Neural progenitor cell (in vitro differentiated cells): ENCODE measurements at regions not wholly inside any gene's neighbourhood (a gene's known extent, or its start where the extent isn't known, plus 50 kb on each side); places are given as distances from the start of the nearest gene placed in this dataset.
A peak's percentile ranks its signal among the peaks of the same experiment; 100 is the strongest.

Experiments
- DNase-seq: peaks from one replicate; pipeline ENCODE4 v3.0.0-alpha.2; 2016; ENCODE audit warnings: low spot score
- H2AFZ ChIP-seq: fragments of 200-600 bp; sonication (generic); replicated peaks from 2 replicates; pipeline ENCODE4 v1.6.1; 2016; ENCODE audit warnings: antibody characterized with exemption
- H3F3A ChIP-seq: fragments of 200-600 bp; sonication (generic); 2 replicates; pipeline ENCODE4 v1.6.1; 2016; ENCODE audit warnings: antibody characterized with exemption, low read depth
- H3K27ac ChIP-seq: fragments of 200-600 bp; sonication (generic); 2 replicates; pipeline ENCODE4 v1.5.1; 2016; ENCODE audit warnings: mild to moderate bottlenecking
- H3K27me3 ChIP-seq: fragments of 200-600 bp; sonication (generic); 2 replicates; pipeline ENCODE4 v1.6.1; 2016; ENCODE audit warnings: mild to moderate bottlenecking, moderate library complexity
- H3K36me3 ChIP-seq: fragments of 200-600 bp; sonication (generic); 2 replicates; pipeline ENCODE4 v1.5.1; 2016
- H3K4me1 ChIP-seq: fragments of 200-600 bp; sonication (generic); 2 replicates; pipeline ENCODE4 v1.6.1; 2016; ENCODE audit warnings: mixed run types
- H3K4me2 ChIP-seq: fragments of 200-600 bp; sonication (generic); 2 replicates; pipeline ENCODE4 v1.6.1; 2016
- H3K4me3 ChIP-seq: fragments of 200-600 bp; sonication (generic); 2 replicates; pipeline ENCODE4 v1.5.1; 2016
- H3K79me2 ChIP-seq: fragments of 200-600 bp; sonication (generic); 2 replicates; pipeline ENCODE4 v1.6.1; 2016; ENCODE audit warnings: low read depth
- H3K9ac ChIP-seq: fragments of 200-600 bp; sonication (generic); 2 replicates; pipeline ENCODE4 v1.6.1; 2016
- H3K9me3 ChIP-seq: fragments of 200-600 bp; sonication (generic); 2 replicates; pipeline ENCODE4 v1.5.1; 2016; ENCODE audit warnings: low read depth
- H4K20me1 ChIP-seq: fragments of 200-600 bp; sonication (generic); 2 replicates; pipeline ENCODE4 v1.6.1; 2016; ENCODE audit warnings: low read depth
- H3K27ac Mint-ChIP-seq: 3 replicates; pipeline ENCODE4 v1.8.0; 2021; ENCODE audit warnings: mixed read lengths
- H3K27me3 Mint-ChIP-seq: 2 replicates; pipeline ENCODE4 v1.8.0; 2022; ENCODE audit warnings: low read depth, mild to moderate bottlenecking, inconsistent platforms, moderate library complexity, mixed read lengths; ENCODE audit not compliant: insufficient read depth
- H3K36me3 Mint-ChIP-seq: 3 replicates; pipeline ENCODE4 v1.8.0; 2021; ENCODE audit warnings: mixed read lengths
- H3K4me1 Mint-ChIP-seq: 3 replicates; pipeline ENCODE4 v1.8.0; 2021; ENCODE audit warnings: mixed read lengths
- H3K4me3 Mint-ChIP-seq: 3 replicates; pipeline ENCODE4 v1.8.0; 2021; ENCODE audit warnings: mild to moderate bottlenecking, moderate library complexity, mixed read lengths
- H3K9me3 Mint-ChIP-seq: 3 replicates; pipeline ENCODE4 v1.8.0; 2020; ENCODE audit warnings: mixed read lengths
- EZH2 ChIP-seq: fragments of 200-600 bp; sonication (generic); IDR thresholded peaks from 2 replicates; pipeline ENCODE4 v1.6.1; 2017; ENCODE audit warnings: antibody characterized with exemption, mild to moderate bottlenecking, moderate library complexity
- EZH2phosphoT487 ChIP-seq: fragments of 200-600 bp; sonication (generic); IDR thresholded peaks from 2 replicates; pipeline ENCODE4 v1.6.1; 2017; ENCODE audit warnings: antibody characterized with exemption
- TF ChIP-seq, protein P1 (sequence below): fragments of 200-600 bp; sonication (generic); IDR thresholded peaks from 2 replicates; pipeline ENCODE4 v1.5.1; 2017; ENCODE audit warnings: antibody characterized with exemption, mild to moderate bottlenecking

- H3K27me3 ChIP-seq = no peaks in the 10 kb centered on the region
- no peaks in the 10 kb centered on the region for H3K9me3 Mint-ChIP-seq
- H3K9ac ChIP-seq = no peak overlapping the region
- no peaks in the 10 kb centered on the region for H3K36me3 ChIP-seq
- H3K27me3 Mint-ChIP-seq = no peaks in the 10 kb centered on the region
- no peaks in the 10 kb centered on the region for H3K9me3 ChIP-seq
- H3K4me2 ChIP-seq = no peak overlapping the region
- no peak overlapping the region for H3K4me3 Mint-ChIP-seq
- H3K79me2 ChIP-seq = no peaks in the 10 kb centered on the region
- DNase-seq = no peak
- no peak overlapping the region for H2AFZ ChIP-seq
- H4K20me1 ChIP-seq = no peaks in the 10 kb centered on the region
- no peak overlapping the region for H3K27ac ChIP-seq
- peaks cover 22% of the 10 kb centered on the region for H3K4me1 ChIP-seq
- H3K4me1 Mint-ChIP-seq = peaks cover 29% of the 10 kb centered on the region
- no peaks in the 10 kb centered on the region for H3K36me3 Mint-ChIP-seq
- H3F3A ChIP-seq = peaks cover 14% of the 10 kb centered on the region
- TF ChIP-seq, protein P1, sequence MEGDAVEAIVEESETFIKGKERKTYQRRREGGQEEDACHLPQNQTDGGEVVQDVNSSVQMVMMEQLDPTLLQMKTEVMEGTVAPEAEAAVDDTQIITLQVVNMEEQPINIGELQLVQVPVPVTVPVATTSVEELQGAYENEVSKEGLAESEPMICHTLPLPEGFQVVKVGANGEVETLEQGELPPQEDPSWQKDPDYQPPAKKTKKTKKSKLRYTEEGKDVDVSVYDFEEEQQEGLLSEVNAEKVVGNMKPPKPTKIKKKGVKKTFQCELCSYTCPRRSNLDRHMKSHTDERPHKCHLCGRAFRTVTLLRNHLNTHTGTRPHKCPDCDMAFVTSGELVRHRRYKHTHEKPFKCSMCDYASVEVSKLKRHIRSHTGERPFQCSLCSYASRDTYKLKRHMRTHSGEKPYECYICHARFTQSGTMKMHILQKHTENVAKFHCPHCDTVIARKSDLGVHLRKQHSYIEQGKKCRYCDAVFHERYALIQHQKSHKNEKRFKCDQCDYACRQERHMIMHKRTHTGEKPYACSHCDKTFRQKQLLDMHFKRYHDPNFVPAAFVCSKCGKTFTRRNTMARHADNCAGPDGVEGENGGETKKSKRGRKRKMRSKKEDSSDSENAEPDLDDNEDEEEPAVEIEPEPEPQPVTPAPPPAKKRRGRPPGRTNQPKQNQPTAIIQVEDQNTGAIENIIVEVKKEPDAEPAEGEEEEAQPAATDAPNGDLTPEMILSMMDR = no peak
- H3K27ac Mint-ChIP-seq = no peak overlapping the region
- H3K4me3 ChIP-seq = no peak overlapping the region
These were observed 935.1 kb upstream of the WWC1 start for GRCh38 chr5:167356374-167356773.

DNA sequence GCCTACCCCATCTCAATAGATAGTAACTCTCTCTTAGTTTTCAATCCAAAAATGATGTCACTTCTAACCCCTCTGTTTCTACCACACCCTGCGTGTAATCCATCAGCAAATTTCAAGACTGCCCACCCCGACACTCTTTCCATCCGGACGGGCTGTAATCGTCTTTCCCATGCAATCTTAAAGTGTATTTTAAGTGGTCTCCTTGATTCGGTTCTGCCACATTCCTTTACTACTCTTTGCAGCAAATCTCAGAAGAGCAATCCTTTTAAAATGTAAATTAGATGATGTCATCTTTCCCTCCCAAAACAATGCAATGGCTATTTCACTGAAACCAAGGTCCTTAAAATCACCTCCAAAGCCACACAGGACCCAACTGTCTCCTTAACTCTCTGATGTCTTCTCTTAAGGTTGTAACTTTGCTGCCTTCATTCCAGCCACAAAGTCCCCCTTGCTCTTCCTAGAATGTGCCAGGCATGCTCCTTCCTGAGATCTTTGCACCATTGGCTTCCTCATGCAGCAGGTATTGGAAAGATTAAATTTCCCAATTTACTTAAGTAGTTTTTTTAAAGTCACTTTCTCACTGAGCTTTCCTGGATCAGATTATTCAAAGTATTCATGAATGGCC lies 932.5 kb upstream of the WWC1 start:
- H3K27ac ChIP-seq = no peak overlapping the region
- no peak overlapping the region for H3K9ac ChIP-seq
- peaks cover 14% of the 10 kb centered on the region for H3F3A ChIP-seq
- peaks cover 14% of the 10 kb centered on the region for H3K4me1 Mint-ChIP-seq
- TF ChIP-seq EZH2phosphoT487 (no peak), EZH2 (no peak)
- TF ChIP-seq, protein P1 = no peak
- peak overlapping the region; percentile 79 for H2AFZ ChIP-seq
- H3K36me3 ChIP-seq = peaks cover 3% of the 10 kb centered on the region
- DNase-seq = peak; percentile 22
- H4K20me1 ChIP-seq = no peaks in the 10 kb centered on the region
- no peaks in the 10 kb centered on the region for H3K9me3 ChIP-seq
- H3K4me3 Mint-ChIP-seq = no peak overlapping the region
- H3K79me2 ChIP-seq = no peaks in the 10 kb centered on the region
- no peaks in the 10 kb centered on the region for H3K27me3 Mint-ChIP-seq
- H3K27me3 ChIP-seq = no peaks in the 10 kb centered on the region
- peak overlapping the region; percentile 51 for H3K4me2 ChIP-seq
- peaks cover 3% of the 10 kb centered on the region for H3K9me3 Mint-ChIP-seq
- H3K27ac Mint-ChIP-seq = no peak overlapping the region
- peaks cover 22% of the 10 kb centered on the region for H3K4me1 ChIP-seq
- H3K4me3 ChIP-seq = no peak overlapping the region
- H3K36me3 Mint-ChIP-seq = no peaks in the 10 kb centered on the region

DNA sequence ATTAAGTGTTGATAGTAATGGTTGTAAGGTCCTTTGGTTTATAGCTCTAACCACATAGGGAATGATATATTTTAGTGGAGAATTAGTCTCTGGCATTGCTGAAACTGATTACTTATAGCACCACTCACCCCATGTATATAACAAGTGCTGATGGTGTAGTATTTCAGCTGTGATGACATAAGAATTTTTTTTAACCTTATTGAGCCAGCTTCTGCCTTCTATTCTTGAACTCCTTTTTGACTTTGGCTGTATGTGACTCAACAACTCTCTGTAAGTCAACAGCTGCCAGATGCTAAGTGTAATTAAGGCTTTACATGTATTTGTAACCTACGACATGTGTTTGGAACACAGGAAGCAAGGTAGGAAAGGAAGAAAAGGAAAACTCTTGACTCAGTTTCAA lies 929.6 kb upstream of the WWC1 start:
- Mint-ChIP-seq H3K27me3 (no peaks in the 10 kb centered on the region), H3K36me3 (peaks cover 2% of the 10 kb centered on the region), H3K9me3 (peaks cover 3% of the 10 kb centered on the region), H3K4me1 (no peaks in the 10 kb centered on the region), H3K27ac (no peak overlapping the region), H3K4me3 (no peak overlapping the region)
- peaks cover 6% of the 10 kb centered on the region for H3K36me3 ChIP-seq
- DNase-seq = no peak
- H3K27me3 ChIP-seq = no peaks in the 10 kb centered on the region
- H3K79me2 ChIP-seq = no peaks in the 10 kb centered on the region
- H3K9ac ChIP-seq = no peak overlapping the region
- TF ChIP-seq, protein P1 = no peak
- no peak overlapping the region for H3K27ac ChIP-seq
- H3K9me3 ChIP-seq = no peaks in the 10 kb centered on the region
- no peaks in the 10 kb centered on the region for H4K20me1 ChIP-seq
- H3F3A ChIP-seq = peaks cover 3% of the 10 kb centered on the region
- H3K4me2 ChIP-seq = no peak overlapping the region
- no peak overlapping the region for H2AFZ ChIP-seq
- H3K4me1 ChIP-seq = peaks cover 8% of the 10 kb centered on the region
- no peak overlapping the region for H3K4me3 ChIP-seq
